ENCODE measurements at regions not wholly inside any gene's neighbourhood (a gene's known extent, or its start where the extent isn't known, plus 50 kb on each side); places are given as distances from the start of the nearest gene placed in this dataset.
"Not testable (repeated sequence)": the region's sequence is repeated elsewhere in the genome, so short reads cannot be mapped to it uniquely, and the experiment has no call there.

DNA sequence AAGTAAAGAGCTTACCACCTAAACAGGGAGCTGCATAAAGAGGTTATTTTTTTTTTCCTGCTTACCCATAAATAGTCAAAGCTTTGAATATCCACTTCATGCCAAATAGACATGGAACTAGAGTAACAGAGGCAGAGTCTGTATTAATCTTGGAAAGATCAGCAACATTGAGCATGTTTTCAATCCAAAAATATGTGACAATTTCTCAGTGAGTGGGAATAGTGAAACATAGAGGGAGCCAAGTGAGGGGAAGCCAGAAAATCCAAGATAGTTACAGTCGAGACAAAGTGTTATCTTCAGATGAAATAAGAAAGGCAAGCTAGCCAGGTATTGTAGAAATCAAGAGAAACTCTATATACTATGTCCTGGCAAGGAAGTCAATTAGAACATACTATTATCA, 122.3 kb upstream of the TACR3 start:
- DNase-seq, result no peak

DNA sequence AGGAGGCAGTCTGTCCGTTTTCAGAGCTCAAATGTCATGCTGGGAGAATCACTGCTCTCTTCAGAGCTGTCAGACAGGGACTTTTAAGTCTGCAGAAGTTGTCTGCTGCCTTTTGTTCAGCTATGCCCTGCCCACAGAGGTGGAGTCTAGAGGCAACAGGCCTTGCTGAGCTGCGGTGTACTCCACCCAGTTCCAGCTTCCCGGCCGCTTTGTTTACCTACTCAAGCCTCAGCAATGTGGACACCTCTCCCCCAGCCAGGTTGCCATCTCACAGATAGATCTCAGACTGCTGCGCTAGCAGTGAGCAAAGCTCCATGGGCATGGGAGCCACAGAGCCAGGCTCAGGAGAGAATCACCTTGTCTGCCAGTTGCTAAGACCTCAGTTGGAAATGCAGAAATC, 90.5 kb upstream of the TACR3 start:
- DNase-seq, result not testable (repeated sequence)

DNA sequence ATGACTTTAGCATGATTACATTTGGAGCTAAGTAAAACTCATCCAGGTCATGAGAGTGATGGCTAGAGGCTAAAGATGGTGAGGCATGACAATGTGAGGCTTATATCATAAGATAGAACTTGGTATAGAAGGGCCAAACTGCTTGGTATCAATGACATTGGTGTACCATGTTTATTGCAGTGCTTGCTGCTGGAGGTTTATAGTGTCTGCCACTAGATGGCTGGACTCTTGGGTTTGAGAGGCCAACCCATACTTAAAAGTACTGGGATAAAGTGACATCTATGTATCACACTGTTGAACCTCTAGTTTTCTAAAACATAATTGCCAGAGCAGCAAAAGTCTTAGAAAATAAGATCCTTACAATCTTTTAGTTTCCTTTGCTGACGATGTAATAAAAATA, 83.0 kb upstream of the TACR3 start:
- DNase-seq, result no peak

DNA sequence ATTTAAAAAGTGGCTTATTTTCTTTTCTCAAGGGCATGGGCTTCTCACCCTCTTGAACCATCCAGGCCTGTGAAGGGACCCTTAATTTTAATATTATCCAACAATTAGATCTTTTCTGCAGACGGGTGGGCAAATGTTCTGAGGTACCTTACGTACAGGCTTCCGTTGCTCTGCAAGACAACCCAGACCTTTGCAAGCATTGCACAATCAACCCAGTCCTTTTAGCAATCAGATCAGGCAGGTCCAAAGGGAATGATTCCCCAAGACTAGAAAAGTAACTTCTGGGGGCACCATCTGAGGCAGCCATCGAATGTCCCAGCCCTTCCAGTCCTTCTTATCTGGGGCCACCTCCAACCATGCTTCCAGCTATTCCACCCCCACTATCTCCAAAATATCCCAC, 67.3 kb upstream of the TACR3 start:
- DNase-seq, result no peak

DNA sequence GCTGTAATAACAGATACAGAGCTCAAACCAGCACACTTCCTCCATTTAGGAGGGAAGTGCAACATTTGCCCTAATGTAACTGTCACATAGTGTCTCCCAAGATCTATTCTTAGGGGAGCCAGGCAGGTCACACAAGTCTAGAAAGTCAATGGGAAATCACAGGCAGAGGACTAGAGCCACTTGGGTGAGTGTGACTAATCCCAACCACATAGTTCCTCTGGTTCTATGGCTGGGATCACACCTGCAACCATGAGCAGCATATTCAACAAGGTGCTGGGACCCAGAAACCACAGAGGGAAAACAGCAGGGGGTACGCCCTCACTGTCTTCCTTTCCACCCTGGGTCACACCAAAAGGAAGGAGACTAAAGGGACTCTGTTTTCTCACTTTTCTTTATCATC, 66.8 kb upstream of the TACR3 start:
- DNase-seq, result no peak

DNA sequence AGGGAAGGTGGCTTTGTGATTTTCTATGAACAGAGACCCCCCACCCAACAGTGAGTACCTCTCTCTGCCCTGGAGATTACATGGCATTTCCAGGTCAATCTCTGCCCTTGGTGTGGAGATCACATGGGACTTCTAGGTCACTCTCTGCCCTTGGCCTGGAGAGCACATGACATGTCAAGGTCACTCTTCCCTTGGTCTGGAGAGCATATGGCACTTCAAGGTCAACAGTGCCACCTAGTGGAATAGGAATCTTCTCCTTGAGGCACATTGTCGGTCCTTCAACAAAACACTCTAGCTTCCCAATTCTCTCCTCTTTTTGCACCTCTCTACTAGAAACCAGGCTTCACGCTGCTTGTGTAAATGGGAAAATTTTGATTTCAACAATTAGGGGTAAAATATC, 66.2 kb upstream of the TACR3 start:
- no peak for DNase-seq

DNA sequence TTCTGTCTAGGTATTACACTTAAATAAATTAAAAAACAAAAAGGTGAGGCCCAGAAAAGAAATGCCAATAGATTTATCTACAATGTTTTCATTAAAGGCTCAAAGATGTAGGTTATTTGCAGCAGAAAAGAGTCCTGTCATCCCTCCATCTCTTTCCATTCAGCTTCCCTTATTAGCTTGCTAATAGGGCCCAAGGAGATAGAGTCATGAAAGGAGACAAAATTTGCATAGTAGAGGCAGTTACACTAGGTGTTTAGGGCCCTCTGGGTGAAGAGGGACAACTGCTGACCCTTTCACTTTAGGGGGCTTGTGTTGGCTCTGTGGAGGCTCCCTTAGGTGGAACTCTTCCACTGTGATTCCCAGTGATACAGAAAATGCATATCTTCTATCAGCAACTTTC, 58.4 kb upstream of the TACR3 start:
- DNase-seq, result no peak

DNA sequence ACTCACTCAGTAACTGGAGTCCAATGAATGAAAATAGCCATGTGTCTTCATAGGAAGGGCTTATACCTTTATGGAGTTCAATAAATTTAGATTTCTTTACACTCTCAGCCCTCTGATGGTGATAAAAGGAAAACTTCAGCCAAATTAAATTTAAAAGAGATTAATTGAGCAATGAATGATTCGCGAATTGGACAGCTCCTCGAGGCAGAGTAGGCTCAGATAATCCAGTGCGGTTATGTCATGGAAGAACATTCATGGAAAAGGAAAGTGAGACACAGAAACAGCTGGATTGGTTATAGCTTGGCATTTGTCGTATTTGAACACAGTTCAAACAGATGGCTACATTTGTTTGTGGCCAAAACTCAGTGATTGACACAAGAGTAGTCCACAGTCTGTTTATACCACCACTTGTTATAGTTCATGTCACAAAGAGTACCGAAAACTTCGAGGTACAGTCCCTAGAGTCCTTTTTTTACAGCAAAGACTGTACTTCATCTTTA, 54.6 kb upstream of the TACR3 start:
- DNase-seq, result peak; percentile 23

DNA sequence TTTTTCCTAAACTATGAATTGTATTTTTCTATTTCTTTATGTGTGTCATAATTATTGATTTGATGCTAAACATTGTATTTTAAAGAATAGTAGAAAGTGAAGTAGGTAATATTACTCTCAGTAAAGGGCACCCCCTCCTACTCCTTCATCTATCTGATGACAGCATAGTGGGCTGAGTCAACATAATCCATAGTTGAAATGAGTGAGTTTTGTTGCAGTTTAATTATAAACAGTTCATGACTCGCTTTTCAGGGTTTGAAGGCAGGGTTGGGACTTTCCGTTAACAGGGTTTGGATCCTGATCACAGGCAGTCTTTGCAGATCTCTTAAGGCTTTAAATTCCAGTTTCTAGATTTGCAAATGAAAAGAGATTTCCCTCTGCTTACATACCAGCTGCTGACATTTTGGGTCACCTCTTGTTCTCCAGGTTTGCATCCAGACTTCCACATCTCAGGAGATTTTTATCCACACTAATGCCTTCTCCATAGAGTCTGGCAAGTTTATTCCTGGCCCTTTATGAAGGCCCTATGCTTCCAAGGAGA, 54.0 kb upstream of the TACR3 start:
- DNase-seq, result no peak

Measured in right hindlimb (tissue), 1 donor.